Muscle of back (tissue), 3 donors: ENCODE measurements at regions not wholly inside any gene's neighbourhood (a gene's known extent, or its start where the extent isn't known, plus 50 kb on each side); places are given as distances from the start of the nearest gene placed in this dataset.
A peak's percentile ranks its signal among the peaks of the same experiment; 100 is the strongest.
"Not testable (repeated sequence)": the region's sequence is repeated elsewhere in the genome, so short reads cannot be mapped to it uniquely, and the experiment has no call there.

ENCODE experiments used
- DNase-seq, 3 donors: peaks; one replicate each; pipeline versions ENCODE4 v3.0.0 to v3.0.0-alpha.2; 2013

GRCh38 chr2:118469103-118469502 is 378.3 kb downstream of the EN1 start:
- no peak for DNase-seq

GRCh38 chr2:118464546-118465265 is 376.4 kb downstream of the INSIG2 start:
- DNase-seq, result no peak

GRCh38 chr2:118464046-118464445 is 375.8 kb downstream of the INSIG2 start:
- DNase-seq, result no peak

GRCh38 chr2:118460425-118460824 is 372.2 kb downstream of the INSIG2 start:
- no peak for DNase-seq

- DNase-seq, result no peak
Observed at GRCh38 chr2:118459426-118459825, 371.2 kb downstream of the INSIG2 start.

- DNase-seq, result peak in 2 of 3 donors; percentile 50 to 83
Observed at GRCh38 chr2:118457951-118458350, 369.7 kb downstream of the INSIG2 start.

GRCh38 chr2:118449401-118449800 is 361.1 kb downstream of the INSIG2 start:
- peak; percentile 16 to 65 (median 40) for DNase-seq

GRCh38 chr2:118443596-118443995 is 355.3 kb downstream of the INSIG2 start:
- peak in 1 of 3 donors; percentile 60 for DNase-seq

- no peak for DNase-seq
Observed at GRCh38 chr2:118442996-118443553, 354.8 kb downstream of the INSIG2 start.

GRCh38 chr2:118442046-118442445 is 353.8 kb downstream of the INSIG2 start:
- DNase-seq, result no peak

GRCh38 chr2:118440404-118441098 is 352.3 kb downstream of the INSIG2 start:
- DNase-seq, result no peak

GRCh38 chr2:118437501-118437900 is 349.2 kb downstream of the INSIG2 start:
- DNase-seq, result no peak

- DNase-seq, result peak in 1 of 3 donors; percentile 51
Observed at GRCh38 chr2:118431997-118432396, 343.7 kb downstream of the INSIG2 start.

GRCh38 chr2:118431586-118431985 is 343.3 kb downstream of the INSIG2 start:
- no peak for DNase-seq

GRCh38 chr2:118431165-118431517 is 342.9 kb downstream of the INSIG2 start:
- DNase-seq, result peak in 2 of 3 donors; percentile 27 to 54

- peak in 1 of 3 donors; percentile 32 for DNase-seq
Observed at GRCh38 chr2:118430510-118431164, 342.4 kb downstream of the INSIG2 start.

GRCh38 chr2:118425191-118425590 is 336.9 kb downstream of the INSIG2 start:
- DNase-seq, result no peak

GRCh38 chr2:118423776-118424175 is 335.5 kb downstream of the INSIG2 start:
- no peak for DNase-seq

GRCh38 chr2:118421648-118422047 is 333.4 kb downstream of the INSIG2 start:
- DNase-seq, result no peak

- peak in 1 of 3 donors; percentile 10 for DNase-seq
Observed at GRCh38 chr2:118417406-118418120, 329.3 kb downstream of the INSIG2 start.

- DNase-seq, result not testable (repeated sequence)
Observed at GRCh38 chr2:118415186-118415585, 326.9 kb downstream of the INSIG2 start.
